ENCODE measurements at regions not wholly inside any gene's neighbourhood (a gene's known extent, or its start where the extent isn't known, plus 50 kb on each side); places are given as distances from the start of the nearest gene placed in this dataset.

DNA sequence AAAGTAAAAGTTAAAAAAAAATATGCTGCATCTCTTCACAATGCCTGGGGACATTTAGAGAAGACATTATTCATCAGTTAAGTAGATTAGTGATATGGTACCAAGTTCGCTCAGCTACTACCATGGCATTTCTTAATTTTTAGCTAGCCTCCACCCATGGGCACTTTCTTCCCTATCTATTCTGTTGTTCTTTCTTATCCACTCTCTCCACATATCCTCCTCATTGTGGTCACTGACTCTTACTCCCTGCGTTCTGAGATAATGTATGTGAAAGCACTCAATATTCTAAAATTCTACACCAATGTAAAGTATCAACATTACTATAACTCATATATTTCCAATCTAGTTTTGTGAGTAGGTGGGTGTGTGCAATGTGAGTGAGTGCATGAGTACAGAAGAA lies 609.7 kb upstream of the DAB2 start:
- no peak overlapping the region for H3K4me3 ChIP-seq (ENCODE audit: low read depth, low read length)
- no peak for DNase-seq (ENCODE audit: low read depth)
- TF ChIP-seq, protein P1, sequence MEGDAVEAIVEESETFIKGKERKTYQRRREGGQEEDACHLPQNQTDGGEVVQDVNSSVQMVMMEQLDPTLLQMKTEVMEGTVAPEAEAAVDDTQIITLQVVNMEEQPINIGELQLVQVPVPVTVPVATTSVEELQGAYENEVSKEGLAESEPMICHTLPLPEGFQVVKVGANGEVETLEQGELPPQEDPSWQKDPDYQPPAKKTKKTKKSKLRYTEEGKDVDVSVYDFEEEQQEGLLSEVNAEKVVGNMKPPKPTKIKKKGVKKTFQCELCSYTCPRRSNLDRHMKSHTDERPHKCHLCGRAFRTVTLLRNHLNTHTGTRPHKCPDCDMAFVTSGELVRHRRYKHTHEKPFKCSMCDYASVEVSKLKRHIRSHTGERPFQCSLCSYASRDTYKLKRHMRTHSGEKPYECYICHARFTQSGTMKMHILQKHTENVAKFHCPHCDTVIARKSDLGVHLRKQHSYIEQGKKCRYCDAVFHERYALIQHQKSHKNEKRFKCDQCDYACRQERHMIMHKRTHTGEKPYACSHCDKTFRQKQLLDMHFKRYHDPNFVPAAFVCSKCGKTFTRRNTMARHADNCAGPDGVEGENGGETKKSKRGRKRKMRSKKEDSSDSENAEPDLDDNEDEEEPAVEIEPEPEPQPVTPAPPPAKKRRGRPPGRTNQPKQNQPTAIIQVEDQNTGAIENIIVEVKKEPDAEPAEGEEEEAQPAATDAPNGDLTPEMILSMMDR (IDR thresholded peaks at IDR 0.05; ENCODE audit: insufficient read depth, low read length, poor library complexity, severe bottlenecking), result no peak

DNA sequence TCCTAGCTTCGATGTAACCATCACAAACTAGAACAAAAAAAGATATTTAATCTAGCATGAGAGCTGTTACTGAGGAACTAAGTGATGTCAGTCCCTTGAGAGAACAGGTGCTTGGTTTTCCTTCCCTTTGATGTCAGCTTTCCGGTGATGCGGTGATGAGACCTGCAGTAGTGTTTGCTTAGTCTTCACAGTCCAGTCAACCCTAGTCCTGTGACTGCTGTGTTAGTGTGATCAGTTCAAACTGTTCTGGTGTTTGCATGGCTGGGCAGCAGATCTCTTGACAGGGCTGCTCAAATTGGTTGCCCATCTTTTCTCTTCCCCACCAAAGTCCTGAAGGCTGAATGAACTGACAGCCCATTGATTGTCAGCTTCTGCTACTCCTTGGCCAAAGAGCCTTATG lies 608.6 kb upstream of the DAB2 start:
- TF ChIP-seq, protein P1 (IDR thresholded peaks at IDR 0.05; ENCODE audit: insufficient read depth, low read length, poor library complexity, severe bottlenecking), result no peak
- DNase-seq (ENCODE audit: low read depth), result no peak

More for the DNA sequence above, 609.7 kb upstream of the DAB2 start:
- H3K27me3 ChIP-seq (ENCODE audit: control insufficient read depth, insufficient read depth, low read length), result no peaks in the 10 kb centered on the region
- no peaks in the 10 kb centered on the region for H3K36me3 ChIP-seq (ENCODE audit: control insufficient read depth, insufficient read depth, low read length)

DNA sequence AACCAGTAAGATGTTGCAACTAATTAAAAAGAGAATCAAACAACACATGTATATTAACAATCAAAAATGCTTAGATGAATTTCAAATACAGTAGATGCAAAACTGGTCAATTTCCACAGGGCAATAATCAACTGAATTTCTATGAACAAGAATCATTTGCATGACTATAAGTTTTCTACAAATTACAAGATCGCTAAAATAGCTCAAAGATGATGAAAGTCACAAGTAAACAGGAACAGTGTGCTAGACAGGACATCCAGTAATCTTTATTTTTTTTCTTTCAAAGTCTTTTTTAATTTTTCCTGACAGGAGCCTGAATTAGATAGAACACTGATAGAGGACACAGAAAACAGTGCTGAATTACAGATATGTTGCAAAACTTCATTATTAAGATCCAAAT lies 608.2 kb upstream of the DAB2 start:
- no peak overlapping the region for H3K4me3 ChIP-seq (ENCODE audit: low read depth, low read length)
- no peaks in the 10 kb centered on the region for H3K36me3 ChIP-seq (ENCODE audit: control insufficient read depth, insufficient read depth, low read length)
- no peaks in the 10 kb centered on the region for H3K27me3 ChIP-seq (ENCODE audit: control insufficient read depth, insufficient read depth, low read length)
- no peak for DNase-seq (ENCODE audit: low read depth)
- TF ChIP-seq, protein P1 (IDR thresholded peaks at IDR 0.05; ENCODE audit: insufficient read depth, low read length, poor library complexity, severe bottlenecking), result no peak

More for the DNA sequence above, 608.6 kb upstream of the DAB2 start:
- no peak overlapping the region for H3K4me3 ChIP-seq (ENCODE audit: low read depth, low read length)
- no peaks in the 10 kb centered on the region for H3K36me3 ChIP-seq (ENCODE audit: control insufficient read depth, insufficient read depth, low read length)
- H3K27me3 ChIP-seq (ENCODE audit: control insufficient read depth, insufficient read depth, low read length), result no peaks in the 10 kb centered on the region

DNA sequence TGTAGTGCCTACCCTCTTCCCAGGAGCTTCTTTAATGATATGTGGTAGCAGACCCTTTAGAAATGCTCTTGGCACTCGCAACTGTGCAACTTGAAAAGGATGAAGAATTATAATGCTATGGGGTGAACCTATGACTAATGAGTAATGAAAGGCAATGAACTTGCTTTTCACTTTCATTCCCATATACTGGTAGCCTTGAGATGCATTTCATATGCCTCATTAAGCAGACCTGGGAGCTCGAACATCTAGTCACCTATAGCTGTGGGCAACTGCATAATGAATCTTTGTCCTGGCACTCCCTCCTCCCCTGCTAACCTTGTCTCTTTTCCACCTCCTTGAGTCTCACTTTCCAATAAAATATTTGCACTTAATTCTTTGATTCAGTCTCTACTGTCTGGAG lies 605.9 kb upstream of the DAB2 start:
- DNase-seq (ENCODE audit: low read depth), result no peak
- Histone ChIP-seq H3K36me3 (ENCODE audit: control insufficient read depth, insufficient read depth, low read length) (no peaks in the 10 kb centered on the region), H3K27me3 (ENCODE audit: control insufficient read depth, insufficient read depth, low read length) (no peaks in the 10 kb centered on the region), H3K4me3 (ENCODE audit: low read depth, low read length) (no peak overlapping the region)
- TF ChIP-seq, protein P1 (IDR thresholded peaks at IDR 0.05; ENCODE audit: insufficient read depth, low read length, poor library complexity, severe bottlenecking), result no peak

- TF ChIP-seq, protein P1 (IDR thresholded peaks at IDR 0.05; ENCODE audit: insufficient read depth, low read length, poor library complexity, severe bottlenecking), result no peak
- Histone ChIP-seq H3K27me3 (ENCODE audit: control insufficient read depth, insufficient read depth, low read length) (no peaks in the 10 kb centered on the region), H3K4me3 (ENCODE audit: low read depth, low read length) (no peak overlapping the region), H3K36me3 (ENCODE audit: control insufficient read depth, insufficient read depth, low read length) (no peaks in the 10 kb centered on the region)
- DNase-seq (ENCODE audit: low read depth), result no peak
Measured at GRCh38 chr5:40029711-40030495, 605.1 kb upstream of the DAB2 start.

- Histone ChIP-seq H3K36me3 (ENCODE audit: control insufficient read depth, insufficient read depth, low read length) (no peaks in the 10 kb centered on the region), H3K4me3 (ENCODE audit: low read depth, low read length) (no peak overlapping the region), H3K27me3 (ENCODE audit: control insufficient read depth, insufficient read depth, low read length) (no peaks in the 10 kb centered on the region)
- DNase-seq (ENCODE audit: low read depth), result no peak
- TF ChIP-seq, protein P1 (IDR thresholded peaks at IDR 0.05; ENCODE audit: insufficient read depth, low read length, poor library complexity, severe bottlenecking), result no peak
Measured at GRCh38 chr5:40027400-40027799, 602.6 kb upstream of the DAB2 start.

Measured in kidney epithelial cell (primary cell).